ENCODE measurements at regions not wholly inside any gene's neighbourhood (a gene's known extent, or its start where the extent isn't known, plus 50 kb on each side); places are given as distances from the start of the nearest gene placed in this dataset.
"Not testable (repeated sequence)": the region's sequence is repeated elsewhere in the genome, so short reads cannot be mapped to it uniquely, and the experiment has no call there.

DNA sequence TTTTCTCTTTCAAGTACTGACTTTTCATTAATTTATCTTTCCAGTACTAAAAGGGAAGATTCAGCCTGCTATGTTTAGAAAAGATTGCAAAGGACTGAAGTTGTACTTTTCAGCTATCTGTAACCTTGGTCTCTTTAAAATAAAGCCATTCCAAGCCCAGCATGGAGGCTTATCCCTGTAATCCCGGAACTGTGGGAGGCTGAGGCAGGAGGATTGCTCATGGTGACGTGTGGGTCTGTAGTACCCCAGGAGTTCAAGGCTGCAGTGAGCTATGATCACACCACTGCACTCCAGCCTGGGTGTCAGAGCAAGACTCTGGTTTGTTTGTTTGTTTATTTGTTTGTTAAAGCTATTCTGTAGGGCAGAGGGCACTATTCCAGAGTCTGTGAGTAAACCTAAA lies 50.6 kb upstream of the TMEM170B start:
- no peak for DNase-seq (ENCODE audit: low read depth in 3 of 3, low spot score in 2 of 3)

DNA sequence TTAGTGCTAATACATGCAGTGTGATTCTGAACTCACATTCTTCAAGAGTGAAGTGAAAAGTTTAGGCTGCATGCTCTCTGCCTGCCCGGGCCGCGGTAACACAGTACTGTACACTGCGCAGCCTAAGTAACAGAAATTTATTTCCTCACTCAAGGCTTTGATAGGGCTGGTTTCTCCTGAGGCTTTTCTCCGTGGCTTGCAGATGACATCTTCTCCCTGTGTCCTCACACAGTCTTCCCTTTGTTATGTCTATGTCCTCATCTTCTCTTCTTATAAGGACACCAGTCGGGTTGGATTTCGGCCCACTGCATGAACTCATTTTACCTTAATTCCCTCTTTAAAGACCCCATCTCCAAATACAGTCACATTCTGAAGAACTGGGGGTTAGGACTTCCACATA lies 51.1 kb upstream of the TMEM170B start:
- DNase-seq (ENCODE audit: low read depth in 3 of 3, low spot score in 2 of 3) = no peak

DNA sequence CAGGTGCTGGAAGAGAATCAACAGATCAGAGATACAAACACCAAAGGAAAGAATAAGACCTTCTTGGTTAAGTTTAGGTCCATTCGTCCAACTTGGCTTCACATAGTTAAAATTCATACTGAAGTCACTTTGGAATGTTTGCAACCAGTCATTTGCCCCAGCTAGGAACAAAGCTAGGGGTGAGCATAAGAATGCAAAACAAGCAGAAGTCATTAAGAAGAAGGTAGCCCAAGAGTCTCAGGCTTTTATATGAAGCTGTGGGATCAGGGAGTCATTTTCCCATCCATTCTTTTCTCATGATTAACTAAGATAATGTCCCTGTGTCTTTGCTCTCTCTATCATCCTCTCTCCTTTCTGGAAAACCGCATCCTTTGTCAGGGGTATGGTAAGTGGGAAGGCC lies 51.5 kb upstream of the TMEM170B start:
- no peak for DNase-seq (ENCODE audit: low read depth in 3 of 3, low spot score in 2 of 3)

DNA sequence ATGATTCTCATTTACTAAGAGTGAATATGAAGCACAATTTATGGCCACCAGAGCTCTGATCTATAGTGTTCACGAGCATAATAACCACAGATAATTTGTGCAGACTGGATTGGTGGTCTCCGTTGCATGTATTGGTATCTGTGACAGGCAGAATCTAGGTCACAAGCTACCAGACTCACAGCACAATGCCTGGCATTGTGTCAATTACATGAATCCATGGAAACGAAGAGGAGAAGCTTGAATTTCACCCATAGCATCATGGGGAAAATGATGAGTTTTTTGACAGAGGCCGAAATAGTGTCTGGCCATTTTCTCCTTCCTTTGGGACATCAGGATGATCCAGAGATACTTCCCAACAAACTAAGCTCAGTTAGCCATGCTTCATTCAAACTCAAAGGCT lies 52.3 kb upstream of the TMEM170B start:
- DNase-seq (ENCODE audit: low read depth in 3 of 3, low spot score in 2 of 3) = no peak

DNA sequence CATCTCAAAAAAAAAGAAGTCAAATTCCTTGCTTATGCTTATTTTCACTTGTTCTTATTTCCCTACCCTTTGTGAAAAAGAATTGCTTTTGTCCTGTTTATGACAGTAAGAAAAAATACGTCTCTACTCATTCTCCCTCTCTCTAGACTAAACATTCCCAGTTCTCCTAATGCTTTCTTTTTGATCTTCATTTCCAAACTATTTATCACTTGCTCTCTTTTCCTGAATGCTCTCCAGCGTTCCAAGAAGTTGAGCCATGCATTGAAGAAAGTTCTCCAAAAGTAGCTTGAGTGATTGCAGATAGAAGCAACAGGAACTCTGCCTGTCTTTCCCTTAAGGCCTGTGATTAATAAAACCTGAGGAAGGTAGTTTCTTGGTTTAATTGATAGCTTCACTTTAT lies 53.1 kb upstream of the TMEM170B start:
- DNase-seq (ENCODE audit: low read depth in 3 of 3, low spot score in 2 of 3) = no peak

DNA sequence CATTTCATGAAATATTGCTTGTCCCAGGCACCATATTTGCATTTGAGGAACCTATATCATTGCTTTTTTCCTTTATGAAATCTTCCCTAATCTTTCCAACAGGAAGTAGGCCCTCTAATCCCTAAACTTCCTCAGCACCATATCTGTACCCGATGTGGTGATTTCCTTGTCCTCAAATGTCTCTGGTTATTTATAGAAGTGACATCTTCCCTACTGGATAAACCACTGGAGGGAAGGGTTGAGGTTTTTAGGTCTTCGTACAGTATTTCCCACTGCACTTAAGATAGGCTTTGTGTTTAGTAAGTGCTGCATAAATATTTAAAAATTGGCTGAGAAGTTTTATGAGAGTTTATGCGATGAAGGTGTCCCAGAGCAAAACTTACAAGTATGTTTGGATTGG lies 54.9 kb upstream of the TMEM170B start:
- no peak for DNase-seq (ENCODE audit: low read depth in 3 of 3, low spot score in 2 of 3)

DNA sequence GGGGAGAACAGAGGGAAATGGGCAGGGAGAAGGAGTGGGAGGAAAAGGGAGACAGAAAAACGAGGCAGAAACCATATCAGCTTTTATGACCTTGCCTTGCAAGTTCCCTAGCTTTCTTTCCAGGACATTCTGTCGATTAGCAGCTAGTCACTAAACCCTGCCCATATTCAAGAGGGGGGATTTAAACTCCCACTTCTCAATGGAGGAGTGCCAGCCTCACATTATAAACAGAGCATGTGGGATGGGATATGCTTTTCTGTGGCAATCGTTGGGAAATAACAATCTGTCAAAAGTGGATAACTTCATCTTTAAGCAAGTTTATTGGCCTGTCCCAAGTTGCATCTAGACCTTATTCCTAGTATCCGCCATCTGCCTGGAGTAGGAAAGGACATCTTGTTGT lies 57.0 kb upstream of the TMEM170B start:
- DNase-seq (ENCODE audit: low read depth in 3 of 3, low spot score in 2 of 3) = no peak

DNA sequence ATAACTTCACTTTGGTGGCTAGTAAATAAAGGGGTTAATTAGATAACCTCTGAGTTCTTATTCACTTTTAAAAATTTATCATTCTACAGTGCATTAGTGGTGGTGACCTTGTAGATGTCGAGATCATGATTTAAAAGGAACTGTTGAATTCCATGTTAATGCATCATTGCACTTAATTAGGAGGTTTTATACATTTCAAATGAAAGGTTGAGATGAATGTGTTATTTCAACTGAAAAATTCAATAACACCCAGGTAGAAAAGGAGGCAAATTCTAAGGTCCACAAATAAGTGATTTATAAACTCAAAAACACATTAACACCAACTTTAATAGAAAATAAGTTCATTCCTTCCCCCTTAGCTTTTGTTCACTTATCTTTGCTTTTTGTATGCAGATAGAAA lies 58.3 kb upstream of the TMEM170B start:
- no peak for DNase-seq (ENCODE audit: low read depth in 3 of 3, low spot score in 2 of 3)

DNA sequence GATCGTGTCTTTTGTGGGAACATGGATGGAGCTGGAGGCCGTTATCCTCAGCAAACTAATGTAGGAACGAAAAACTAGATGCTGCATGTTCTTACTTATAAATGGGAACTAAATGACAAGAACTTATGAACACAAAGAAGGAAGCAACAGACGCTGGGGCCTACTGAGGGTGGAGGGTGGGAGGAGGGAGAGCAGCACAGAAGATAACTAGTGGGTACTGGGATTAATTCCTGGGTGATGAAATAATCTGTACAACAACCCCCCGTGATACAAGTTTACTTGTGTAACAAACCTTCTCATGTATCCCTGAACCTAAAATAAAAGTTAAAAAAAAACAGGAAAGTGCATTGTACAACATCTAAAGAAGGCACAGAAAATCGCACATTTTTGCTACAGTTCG lies 59.0 kb upstream of the TMEM170B start:
- DNase-seq (ENCODE audit: low read depth in 3 of 3, low spot score in 2 of 3) = no peak

DNA sequence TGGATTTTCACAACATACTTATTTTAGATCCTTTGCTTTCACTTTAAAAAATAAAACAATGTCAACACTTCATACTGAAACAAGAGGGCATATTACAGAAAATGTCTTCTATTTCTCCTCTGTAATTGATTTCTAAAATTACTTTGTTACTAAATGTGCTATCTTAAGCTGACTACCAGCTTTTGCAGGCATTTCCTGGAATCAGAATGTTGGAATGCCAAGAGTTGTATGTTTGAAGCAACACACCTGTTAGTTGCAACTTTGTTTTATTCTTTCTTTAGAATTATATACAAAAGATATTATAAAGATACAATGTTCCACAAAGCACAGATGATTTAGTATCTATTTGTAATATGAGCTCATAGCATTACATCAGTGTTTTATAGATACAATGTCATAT lies 62.5 kb upstream of the TMEM170B start:
- DNase-seq (ENCODE audit: low read depth in 3 of 3, low spot score in 2 of 3) = no peak

DNA sequence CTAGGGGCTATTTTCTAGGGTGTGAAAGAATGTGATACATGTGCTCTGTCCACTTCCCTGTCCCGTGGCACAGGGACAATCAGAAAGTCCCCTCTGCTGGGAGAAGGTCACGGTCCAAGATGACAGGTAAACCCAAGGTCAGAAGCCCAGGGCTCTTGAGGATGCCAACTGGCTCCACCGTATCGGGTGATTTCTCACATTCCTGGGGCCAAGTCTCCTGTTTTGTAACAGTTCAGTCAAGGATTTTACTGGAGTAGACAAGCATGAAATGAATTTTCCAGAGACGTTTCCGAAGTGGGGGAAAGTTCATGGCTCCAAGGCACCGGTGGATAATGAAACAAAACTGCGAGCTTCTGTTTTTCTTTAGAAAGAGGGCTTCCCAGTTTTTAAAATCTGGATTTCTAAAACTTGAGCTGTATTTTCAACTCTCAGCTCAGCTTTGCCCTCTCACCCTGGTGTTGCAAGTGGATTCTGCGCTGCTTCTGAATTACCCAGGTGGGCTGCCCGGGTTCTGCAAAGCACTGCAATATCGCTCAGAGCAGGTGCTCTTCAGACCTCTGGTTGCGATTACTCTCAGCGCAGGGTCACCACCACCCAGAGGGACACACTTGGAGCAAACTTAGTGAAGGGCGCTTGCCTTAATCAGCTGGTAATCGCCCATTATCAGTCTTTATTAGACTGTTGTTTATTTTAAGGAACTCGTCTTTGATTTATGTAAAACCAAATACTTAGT lies 64.4 kb upstream of the TMEM170B start:
- peak in 1 of 3 donors; percentile 38 for DNase-seq (ENCODE audit: low read depth in 3 of 3, low spot score in 2 of 3)

DNA sequence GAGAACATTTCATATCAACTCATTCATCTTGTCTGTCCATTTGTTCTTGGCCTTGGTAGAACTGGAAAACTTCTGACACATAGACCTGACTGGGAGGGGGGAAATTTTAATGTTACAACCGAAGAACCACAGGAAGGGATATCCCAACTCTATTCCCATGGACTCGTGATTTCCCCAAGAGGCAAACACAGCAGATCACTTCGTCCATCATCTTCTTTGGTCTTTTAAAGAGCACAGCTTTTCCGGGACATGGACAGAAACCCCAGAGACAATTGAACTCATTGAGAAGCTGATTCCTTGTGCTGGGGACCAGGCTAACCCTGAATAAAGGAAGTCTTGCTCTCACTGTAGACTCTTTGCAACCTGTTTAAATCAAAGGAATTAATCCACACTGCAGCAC lies 66.3 kb upstream of the TMEM170B start:
- DNase-seq (ENCODE audit: low read depth in 3 of 3, low spot score in 2 of 3) = no peak

DNA sequence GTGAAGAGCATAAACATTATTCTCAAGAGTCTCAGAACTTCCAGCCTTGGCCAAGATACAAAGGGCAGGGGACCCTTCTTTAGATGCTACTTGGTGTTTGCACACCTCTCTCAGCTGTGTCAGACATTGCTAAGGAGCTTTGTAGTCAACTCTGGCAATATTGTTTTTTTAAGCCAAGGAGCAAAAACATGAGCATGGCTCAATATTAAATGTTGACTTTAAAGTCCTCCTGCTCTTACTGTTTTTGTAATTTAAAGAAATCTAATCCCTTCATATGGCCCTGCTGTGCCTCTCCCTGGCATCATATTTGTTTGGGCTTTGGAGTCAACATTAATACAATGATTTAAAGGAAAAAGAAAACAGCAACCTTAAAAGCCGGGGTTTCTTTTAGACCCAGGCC lies 67.9 kb upstream of the TMEM170B start:
- no peak for DNase-seq (ENCODE audit: low read depth in 3 of 3, low spot score in 2 of 3)

DNA sequence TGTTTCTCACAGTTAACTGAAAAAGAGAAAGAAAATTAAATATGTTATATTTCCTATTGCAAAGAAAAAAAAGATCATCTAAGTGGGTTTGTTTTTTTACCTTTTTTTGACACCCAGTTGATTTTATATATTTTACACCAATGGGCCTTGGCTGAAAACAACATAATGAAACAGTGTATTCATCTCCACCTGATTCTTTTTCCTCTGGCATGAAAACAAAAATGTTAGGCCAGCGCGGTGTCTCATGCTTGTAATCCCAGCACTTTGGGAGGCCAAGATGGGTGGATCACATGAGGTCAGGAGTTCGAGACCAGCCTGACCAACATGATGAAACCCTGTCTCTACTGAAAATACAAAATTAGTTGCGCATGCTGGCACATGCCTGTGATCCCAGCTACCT lies 69.3 kb upstream of the TMEM170B start:
- not testable (repeated sequence) for DNase-seq (ENCODE audit: low read depth in 3 of 3, low spot score in 2 of 3)

DNA sequence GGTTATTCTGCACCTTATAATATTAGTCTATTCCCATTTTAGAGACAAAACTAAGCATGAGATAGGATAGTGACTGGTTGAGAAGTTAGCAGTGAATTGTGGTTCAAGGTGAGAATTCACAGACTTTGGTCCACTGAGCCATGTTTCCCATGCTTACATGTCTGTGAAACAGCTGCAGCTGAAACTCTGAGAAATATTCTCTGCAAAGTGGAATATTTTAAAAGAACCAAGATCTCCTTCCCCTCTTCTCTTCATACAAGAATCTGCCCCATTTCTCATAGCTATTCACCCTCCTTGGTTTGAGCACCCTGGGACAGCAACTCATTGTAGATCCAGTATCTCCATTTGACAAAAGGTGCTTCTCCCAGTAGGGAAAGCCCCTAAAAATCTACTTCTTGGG lies 70.2 kb upstream of the TMEM170B start:
- DNase-seq (ENCODE audit: low read depth in 3 of 3, low spot score in 2 of 3) = no peak

DNA sequence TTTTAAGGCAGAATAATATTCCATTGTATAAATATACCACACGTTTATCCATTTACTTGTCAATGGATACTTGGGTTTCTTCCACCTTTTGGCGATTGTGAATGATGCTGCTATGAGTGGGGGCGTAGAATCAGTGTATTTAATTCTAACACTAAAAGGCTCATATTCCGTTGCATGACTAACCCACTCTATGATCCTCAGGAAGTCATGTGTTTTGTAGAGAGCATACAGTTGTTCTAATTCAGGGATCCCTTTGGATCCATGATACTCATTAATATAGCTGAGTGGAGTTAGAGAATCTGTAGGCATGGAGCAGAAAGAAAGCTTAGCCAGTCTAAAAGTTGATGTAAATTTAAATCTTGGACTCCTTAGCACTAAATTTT lies 74.2 kb upstream of the TMEM170B start:
- no peak for DNase-seq (ENCODE audit: low read depth in 3 of 3, low spot score in 2 of 3)

DNA sequence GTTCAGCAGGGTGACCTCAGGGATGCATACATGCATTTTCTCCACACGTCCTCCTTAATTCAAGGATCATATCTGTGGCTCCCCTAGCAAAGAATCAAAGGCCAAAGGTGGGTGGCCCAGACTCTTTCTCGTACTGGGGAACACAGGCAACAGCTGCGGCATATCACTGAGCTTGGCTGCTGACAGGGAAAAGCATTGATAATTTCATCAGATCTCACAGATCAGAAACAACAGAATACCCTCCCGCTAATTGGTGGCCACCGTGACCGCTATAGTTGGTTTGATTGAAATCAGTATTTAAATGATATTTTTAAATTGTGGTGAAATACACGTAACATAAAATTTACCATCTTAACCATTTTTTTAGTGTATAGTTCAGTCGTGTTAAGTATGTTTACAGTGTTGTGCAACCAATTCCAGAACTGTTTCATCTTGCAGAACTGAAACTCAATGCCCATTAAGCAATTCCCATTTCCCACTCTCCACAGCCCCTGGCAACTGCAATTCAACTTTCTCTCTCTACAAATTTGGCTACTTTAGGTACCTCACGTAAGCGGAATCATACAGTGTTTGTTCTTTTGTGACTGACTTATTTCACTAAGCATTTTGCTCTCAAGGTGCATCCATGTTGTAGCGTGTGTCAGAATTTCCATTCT lies 74.7 kb upstream of the TMEM170B start:
- no peak for DNase-seq (ENCODE audit: low read depth in 3 of 3, low spot score in 2 of 3)

DNA sequence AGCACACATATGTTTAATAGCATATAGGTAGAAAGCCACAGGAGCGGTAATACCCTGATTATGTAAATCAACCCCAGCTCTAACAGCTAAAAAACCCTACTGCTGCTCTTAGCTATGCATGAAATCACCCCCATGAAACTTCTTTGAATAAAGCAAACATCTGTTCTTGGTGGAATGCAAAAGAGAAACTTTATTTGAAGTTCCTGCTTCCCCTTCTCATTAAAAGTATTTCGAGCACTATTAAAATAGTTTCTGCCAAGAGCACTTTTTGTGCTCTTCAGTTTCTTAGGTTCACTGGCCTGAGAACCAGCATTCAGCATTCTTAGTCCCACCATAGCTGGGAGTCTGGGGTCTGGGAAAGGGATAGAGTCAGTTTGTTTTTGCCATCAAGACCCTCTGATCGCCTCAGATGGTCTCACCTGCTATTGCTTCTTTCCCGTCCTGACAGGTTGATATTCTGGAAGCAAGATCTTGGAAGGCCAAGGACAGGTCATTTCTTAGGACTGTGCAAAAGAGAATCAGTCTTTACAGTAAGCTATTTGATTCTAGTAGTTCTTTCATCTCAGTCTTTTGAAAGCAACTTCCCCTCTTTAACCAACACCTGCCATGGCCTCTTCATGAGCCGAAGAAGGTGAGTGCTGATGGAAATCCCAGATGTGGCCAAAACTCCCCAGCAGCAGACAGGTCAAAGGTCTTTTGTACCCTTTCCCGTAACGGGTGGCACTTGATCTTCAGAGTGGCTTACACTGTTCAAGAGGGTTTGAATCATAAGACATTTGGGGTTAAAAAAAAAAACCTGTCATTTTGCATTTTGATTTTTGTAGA lies 76.5 kb upstream of the TMEM170B start:
- DNase-seq (ENCODE audit: low read depth in 3 of 3, low spot score in 2 of 3) = no peak

DNA sequence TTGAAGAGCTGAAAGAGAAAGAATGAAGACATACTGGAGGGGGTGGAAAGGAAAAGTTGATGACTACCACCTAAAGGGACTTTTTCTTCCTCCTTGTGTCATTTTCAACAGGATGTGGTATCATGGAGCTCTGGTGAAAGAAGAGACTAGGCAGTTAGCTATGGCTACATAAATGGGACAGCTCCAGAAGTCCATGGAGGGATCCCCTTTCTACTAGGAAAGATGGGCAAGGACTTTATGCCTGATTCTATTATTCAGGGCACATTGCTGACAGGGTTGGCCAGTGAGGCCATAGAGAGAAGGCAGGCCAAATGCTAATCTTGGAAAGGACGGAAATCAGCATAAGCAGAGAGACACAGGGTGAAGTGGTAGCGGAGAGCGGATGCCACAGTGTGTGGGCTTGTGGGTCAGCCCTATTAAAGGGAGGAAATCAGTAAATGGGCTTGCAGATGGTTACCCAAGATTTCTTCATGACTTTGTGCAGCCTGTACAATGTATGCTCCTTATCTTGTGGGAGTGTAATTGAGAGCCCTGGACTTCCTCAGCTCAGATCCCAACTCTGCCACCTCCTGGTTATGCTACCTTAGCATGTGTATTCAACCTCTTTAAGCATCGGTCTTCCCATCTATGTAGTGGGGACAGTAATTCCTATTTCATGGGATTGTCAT lies 77.4 kb upstream of the TMEM170B start:
- DNase-seq (ENCODE audit: low read depth in 3 of 3, low spot score in 2 of 3) = no peak

DNA sequence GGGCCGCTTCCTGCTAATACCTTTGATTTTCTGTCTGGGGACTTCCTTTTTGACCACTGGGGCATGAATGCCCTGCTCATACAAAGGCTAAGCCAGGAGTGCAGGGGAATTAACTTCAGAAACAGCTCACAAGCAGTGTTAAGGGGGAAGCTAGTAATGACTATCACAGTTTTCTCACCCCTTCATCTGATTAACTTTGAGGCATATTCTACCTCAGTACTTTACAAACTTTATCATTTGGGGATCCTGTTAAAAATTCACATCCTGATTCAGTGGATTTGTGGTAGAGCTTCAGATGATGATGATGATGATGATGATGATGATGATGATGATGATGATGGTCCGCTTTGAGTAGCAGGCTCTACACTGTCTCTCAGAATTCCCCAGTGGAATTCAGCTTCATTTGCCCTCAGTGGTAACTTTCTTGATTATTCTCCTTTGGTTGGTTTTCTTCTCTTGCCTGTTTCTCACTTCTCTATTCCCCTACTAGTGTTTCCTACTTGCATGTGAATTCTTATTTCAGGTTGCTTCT lies 78.4 kb upstream of the TMEM170B start:
- no peak for DNase-seq (ENCODE audit: low read depth in 3 of 3, low spot score in 2 of 3)

DNA sequence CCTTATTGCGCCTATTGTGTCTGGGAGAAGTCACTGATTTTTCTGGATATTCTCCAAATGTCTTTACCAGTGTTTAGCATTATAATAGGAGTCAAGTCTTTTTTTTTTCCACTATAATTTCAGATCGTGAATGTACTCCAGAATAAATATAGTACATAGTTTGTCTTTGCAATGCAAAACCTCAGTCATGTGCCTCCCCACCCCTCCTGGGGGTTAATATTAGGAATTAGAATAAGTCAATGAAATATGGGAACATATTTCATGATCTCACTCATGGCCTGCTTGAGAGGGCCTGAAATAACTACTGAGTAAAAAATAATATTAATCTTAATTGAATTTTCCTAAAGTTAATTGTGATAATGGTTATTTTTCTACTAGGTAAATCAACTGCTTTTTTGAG lies 79.0 kb upstream of the TMEM170B start:
- DNase-seq (ENCODE audit: low read depth in 3 of 3, low spot score in 2 of 3) = no peak
